PC-9 (cell line): ENCODE measurements at regions not wholly inside any gene's neighbourhood (a gene's known extent, or its start where the extent isn't known, plus 50 kb on each side); places are given as distances from the start of the nearest gene placed in this dataset.
"Not testable (repeated sequence)": the region's sequence is repeated elsewhere in the genome, so short reads cannot be mapped to it uniquely, and the experiment has no call there.

Source experiments
- EZH2 ChIP-seq: fragments of 200-600 bp; sonication (generic); IDR thresholded peaks from 2 replicates; pipeline ENCODE4 v1.8.0; 2017; ENCODE audit warnings: antibody characterized with exemption, low read depth
- TF ChIP-seq, protein P1 (sequence below): fragments of 200-600 bp; sonication (generic); conservative IDR thresholded peaks from 2 replicates; pipeline ENCODE4 v1.6.1; 2017; ENCODE audit warnings: mixed run types, antibody characterized with exemption, mild to moderate bottlenecking, moderate library complexity

DNA sequence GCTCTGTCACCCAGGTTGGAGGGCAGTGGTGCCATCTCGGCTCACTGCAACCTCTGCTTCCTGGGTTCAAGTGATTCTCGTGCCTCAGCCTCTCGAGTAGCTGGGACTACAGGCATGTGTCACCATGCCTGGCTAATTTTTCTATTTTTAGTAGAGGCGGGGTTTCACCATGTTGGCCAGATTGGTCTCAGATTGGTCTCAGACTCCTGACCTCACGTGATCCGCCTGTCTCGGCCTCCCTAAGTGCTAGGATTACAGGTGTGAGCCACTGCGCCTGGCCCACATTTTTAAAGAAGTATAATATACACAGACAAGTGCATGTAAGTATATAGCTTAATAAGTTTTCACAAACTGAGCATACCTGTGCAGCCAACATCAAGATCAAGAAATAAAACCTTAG, 66.0 kb upstream of the ZBTB20 start:
- TF ChIP-seq, protein P1, sequence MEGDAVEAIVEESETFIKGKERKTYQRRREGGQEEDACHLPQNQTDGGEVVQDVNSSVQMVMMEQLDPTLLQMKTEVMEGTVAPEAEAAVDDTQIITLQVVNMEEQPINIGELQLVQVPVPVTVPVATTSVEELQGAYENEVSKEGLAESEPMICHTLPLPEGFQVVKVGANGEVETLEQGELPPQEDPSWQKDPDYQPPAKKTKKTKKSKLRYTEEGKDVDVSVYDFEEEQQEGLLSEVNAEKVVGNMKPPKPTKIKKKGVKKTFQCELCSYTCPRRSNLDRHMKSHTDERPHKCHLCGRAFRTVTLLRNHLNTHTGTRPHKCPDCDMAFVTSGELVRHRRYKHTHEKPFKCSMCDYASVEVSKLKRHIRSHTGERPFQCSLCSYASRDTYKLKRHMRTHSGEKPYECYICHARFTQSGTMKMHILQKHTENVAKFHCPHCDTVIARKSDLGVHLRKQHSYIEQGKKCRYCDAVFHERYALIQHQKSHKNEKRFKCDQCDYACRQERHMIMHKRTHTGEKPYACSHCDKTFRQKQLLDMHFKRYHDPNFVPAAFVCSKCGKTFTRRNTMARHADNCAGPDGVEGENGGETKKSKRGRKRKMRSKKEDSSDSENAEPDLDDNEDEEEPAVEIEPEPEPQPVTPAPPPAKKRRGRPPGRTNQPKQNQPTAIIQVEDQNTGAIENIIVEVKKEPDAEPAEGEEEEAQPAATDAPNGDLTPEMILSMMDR = not testable (repeated sequence)
- not testable (repeated sequence) for TF ChIP-seq EZH2
